Mesendoderm (in vitro differentiated cells): ENCODE measurements at regions not wholly inside any gene's neighbourhood (a gene's known extent, or its start where the extent isn't known, plus 50 kb on each side); places are given as distances from the start of the nearest gene placed in this dataset.
"Not testable (repeated sequence)": the region's sequence is repeated elsewhere in the genome, so short reads cannot be mapped to it uniquely, and the experiment has no call there.

Source experiments
- DNase-seq: peaks from one replicate; pipeline ENCODE4 v3.0.0; 2013
- H2AK5ac ChIP-seq: 2 replicates; pipeline ENCODE4 v1.6.1; 2013; ENCODE audit warnings: low read length, inconsistent platforms
- H2BK120ac ChIP-seq: 2 replicates; pipeline ENCODE4 v1.6.1; 2013; ENCODE audit warnings: low read depth, mild to moderate bottlenecking, low read length, moderate library complexity, mixed read lengths
- H2BK15ac ChIP-seq: replicated peaks from 2 replicates; pipeline ENCODE4 v1.6.1; 2013; ENCODE audit warnings: low read depth, mild to moderate bottlenecking, moderate library complexity
- H2BK5ac ChIP-seq: 2 replicates; pipeline ENCODE4 v1.6.1; 2013; ENCODE audit warnings: low read length, inconsistent platforms
- H3K18ac ChIP-seq: 2 replicates; pipeline ENCODE4 v1.6.1; 2013; ENCODE audit warnings: mild to moderate bottlenecking, low read length, mixed read lengths
- H3K23ac ChIP-seq: one replicate; pipeline ENCODE4 v1.6.1; 2013; ENCODE audit warnings: low read length
- H3K27ac ChIP-seq: 2 replicates; pipeline ENCODE4 v1.5.1; 2013; ENCODE audit warnings: low read depth, mild to moderate bottlenecking, inconsistent platforms, low read length, moderate library complexity
- H3K27me3 ChIP-seq: 2 replicates; pipeline ENCODE4 v1.6.1; 2013; ENCODE audit warnings: low read length, control low read depth, mild to moderate bottlenecking, inconsistent platforms; ENCODE audit not compliant: insufficient read depth, poor library complexity
- H3K36me3 ChIP-seq: 2 replicates; pipeline ENCODE4 v1.6.1; 2013; ENCODE audit warnings: low read length, inconsistent platforms; ENCODE audit not compliant: control insufficient read depth, insufficient read depth
- H3K4ac ChIP-seq: one replicate; pipeline ENCODE4 v1.6.1; 2013; ENCODE audit warnings: low read depth, mild to moderate bottlenecking, low read length, moderate library complexity
- H3K4me1 ChIP-seq: 2 replicates; pipeline ENCODE4 v1.6.1; 2013; ENCODE audit warnings: low read depth, low read length, inconsistent platforms; ENCODE audit not compliant: control insufficient read depth
- H3K4me2 ChIP-seq: 2 replicates; pipeline ENCODE4 v1.6.1; 2013; ENCODE audit warnings: low read length
- H3K4me3 ChIP-seq: 2 replicates; pipeline ENCODE4 v1.5.1; 2013; ENCODE audit warnings: mild to moderate bottlenecking, low read length
- H3K56ac ChIP-seq: one replicate; pipeline ENCODE4 v1.6.1; 2013; ENCODE audit warnings: low read length
- H3K79me1 ChIP-seq: 2 replicates; pipeline ENCODE4 v1.6.1; 2013; ENCODE audit warnings: low read length, inconsistent platforms
- H3K79me2 ChIP-seq: 2 replicates; pipeline ENCODE4 v1.6.1; 2013; ENCODE audit warnings: mild to moderate bottlenecking, low read length; ENCODE audit not compliant: control insufficient read depth, insufficient read depth
- H3K9ac ChIP-seq: 2 replicates; pipeline ENCODE4 v1.6.1; 2013; ENCODE audit warnings: low read length, inconsistent platforms
- H4K5ac ChIP-seq: one replicate; pipeline ENCODE4 v1.6.1; 2013; ENCODE audit warnings: low read length
- H4K8ac ChIP-seq: one replicate; pipeline ENCODE4 v1.6.1; 2013; ENCODE audit warnings: low read depth, mild to moderate bottlenecking, control low read depth, low read length, moderate library complexity
- WGBS: extraction: QIAGEN DNeasy Blood & Tissue Kit; methylation state at CpG from one replicate; pipeline ENCODE4 v1.1.7; 2013; ENCODE audit warnings: low lambda C conversion rate, missing lambda C conversion rate; ENCODE audit not compliant: insufficient coverage; ENCODE audit errors: extremely low coverage; 5-methylcytosine and 5-hydroxymethylcytosine counted together

GRCh38 chr9:81421090-81421489 lies 268.3 kb downstream of the TLE1 start:
- H4K5ac ChIP-seq, H3K9ac ChIP-seq, H3K56ac ChIP-seq, H3K4me2 ChIP-seq, H3K27me3 ChIP-seq, H2BK120ac ChIP-seq, H2BK5ac ChIP-seq, H2AK5ac ChIP-seq, H2BK15ac ChIP-seq, H3K4ac ChIP-seq, H3K18ac ChIP-seq, H3K36me3 ChIP-seq, H3K27ac ChIP-seq, H3K4me1 ChIP-seq, H4K8ac ChIP-seq, H3K23ac ChIP-seq, H3K4me3 ChIP-seq, DNase-seq, H3K79me2 ChIP-seq, H3K79me1 ChIP-seq: not testable (repeated sequence)
- no CpG with 5 or more reads among the region's 3 CpGs for WGBS

GRCh38 chr9:81420024-81420423 lies 269.3 kb downstream of the TLE1 start:
- no peaks in the 10 kb centered on the region for H3K36me3 ChIP-seq
- H2AK5ac ChIP-seq, result no peak overlapping the region
- no peaks in the 10 kb centered on the region for H3K79me1 ChIP-seq
- H3K4me1 ChIP-seq, result no peaks in the 10 kb centered on the region
- H3K9ac ChIP-seq, result no peak overlapping the region
- no peak overlapping the region for H4K5ac ChIP-seq
- H3K4ac ChIP-seq, result no peak overlapping the region
- H3K56ac ChIP-seq, result no peak overlapping the region
- WGBS, result no CpG with 5 or more reads among the region's 1 CpG
- no peak overlapping the region for H3K4me3 ChIP-seq
- H2BK5ac ChIP-seq, result no peak overlapping the region
- no peak overlapping the region for H3K23ac ChIP-seq
- H3K27me3 ChIP-seq, result no peaks in the 10 kb centered on the region
- no peak overlapping the region for H3K4me2 ChIP-seq
- no peak overlapping the region for H4K8ac ChIP-seq
- no peak overlapping the region for H3K18ac ChIP-seq
- H3K79me2 ChIP-seq, result no peaks in the 10 kb centered on the region
- no peak overlapping the region for H2BK15ac ChIP-seq
- no peak overlapping the region for H3K27ac ChIP-seq
- no peak for DNase-seq
- H2BK120ac ChIP-seq, result no peak overlapping the region

DNA sequence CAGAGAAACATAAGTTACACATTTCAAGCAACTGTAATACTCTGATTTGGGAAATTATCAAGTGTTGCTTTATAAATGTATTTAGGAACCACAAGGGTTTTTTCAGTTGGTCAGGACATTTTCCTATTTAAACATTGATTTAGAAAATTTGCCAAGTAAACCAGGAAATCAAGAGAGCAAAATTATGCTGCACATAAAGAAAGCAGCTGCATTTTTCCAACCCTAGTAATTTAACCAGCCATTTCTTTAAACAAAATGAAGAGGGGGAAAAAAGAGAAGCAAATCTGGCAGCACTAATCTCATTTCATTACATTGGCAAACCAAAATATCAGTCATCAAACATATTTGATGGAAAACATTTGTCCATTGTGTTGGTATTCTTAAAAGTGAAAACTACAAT lies 271.4 kb downstream of the TLE1 start:
- H3K4ac ChIP-seq, result no peak overlapping the region
- H2BK120ac ChIP-seq, result no peak overlapping the region
- H3K23ac ChIP-seq, result no peak overlapping the region
- H3K27ac ChIP-seq, result no peak overlapping the region
- H4K5ac ChIP-seq, result no peak overlapping the region
- H4K8ac ChIP-seq, result no peak overlapping the region
- no peak overlapping the region for H2BK15ac ChIP-seq
- H3K79me2 ChIP-seq, result no peaks in the 10 kb centered on the region
- no peak overlapping the region for H3K18ac ChIP-seq
- no peaks in the 10 kb centered on the region for H3K79me1 ChIP-seq
- no peaks in the 10 kb centered on the region for H3K27me3 ChIP-seq
- no peak for DNase-seq
- H2BK5ac ChIP-seq, result no peak overlapping the region
- H2AK5ac ChIP-seq, result no peak overlapping the region
- H3K9ac ChIP-seq, result no peak overlapping the region
- H3K36me3 ChIP-seq, result no peaks in the 10 kb centered on the region
- no peak overlapping the region for H3K56ac ChIP-seq
- no peak overlapping the region for H3K4me3 ChIP-seq
- H3K4me2 ChIP-seq, result no peak overlapping the region
- no peaks in the 10 kb centered on the region for H3K4me1 ChIP-seq

- Histone ChIP-seq H3K18ac (no peak overlapping the region), H2BK120ac (no peak overlapping the region), H3K56ac (no peak overlapping the region), H3K4me2 (no peak overlapping the region), H3K27ac (no peak overlapping the region), H4K5ac (no peak overlapping the region), H3K4me1 (no peaks in the 10 kb centered on the region), H3K79me1 (no peaks in the 10 kb centered on the region), H2BK5ac (no peak overlapping the region), H2BK15ac (no peak overlapping the region), H2AK5ac (no peak overlapping the region), H3K4ac (no peak overlapping the region), H3K4me3 (no peak overlapping the region), H3K36me3 (no peaks in the 10 kb centered on the region), H3K9ac (no peak overlapping the region), H3K79me2 (no peaks in the 10 kb centered on the region), H3K27me3 (no peaks in the 10 kb centered on the region), H3K23ac (no peak overlapping the region), H4K8ac (no peak overlapping the region)
- WGBS, result no CpG with 5 or more reads among the region's 2 CpGs
- no peak for DNase-seq
These were observed 272.1 kb downstream of the TLE1 start for GRCh38 chr9:81417299-81417675.

- Histone ChIP-seq H3K56ac (no peak overlapping the region), H3K23ac (no peak overlapping the region), H3K4ac (no peak overlapping the region), H2BK120ac (no peak overlapping the region), H3K27ac (no peak overlapping the region), H3K4me2 (no peak overlapping the region), H3K18ac (no peak overlapping the region), H4K8ac (no peak overlapping the region), H3K9ac (no peak overlapping the region), H2AK5ac (no peak overlapping the region), H3K4me1 (no peaks in the 10 kb centered on the region), H4K5ac (no peak overlapping the region), H3K79me2 (no peaks in the 10 kb centered on the region), H2BK15ac (no peak overlapping the region), H3K4me3 (no peak overlapping the region), H3K27me3 (no peaks in the 10 kb centered on the region), H3K79me1 (no peaks in the 10 kb centered on the region), H2BK5ac (no peak overlapping the region), H3K36me3 (no peaks in the 10 kb centered on the region)
- WGBS, result no CpG with 5 or more reads among the region's 7 CpGs
- DNase-seq, result no peak
These were observed 272.7 kb downstream of the TLE1 start for GRCh38 chr9:81416476-81417298.

- Histone ChIP-seq H3K27ac (no peak overlapping the region), H3K56ac (no peak overlapping the region), H3K4me3 (no peak overlapping the region), H3K23ac (no peak overlapping the region), H3K79me2 (no peaks in the 10 kb centered on the region), H3K4ac (no peak overlapping the region), H3K36me3 (no peaks in the 10 kb centered on the region), H4K5ac (no peak overlapping the region), H3K79me1 (no peaks in the 10 kb centered on the region), H4K8ac (no peak overlapping the region), H2BK120ac (no peak overlapping the region), H2BK5ac (no peak overlapping the region), H3K4me2 (no peak overlapping the region), H3K4me1 (no peaks in the 10 kb centered on the region), H3K27me3 (no peaks in the 10 kb centered on the region), H2BK15ac (no peak overlapping the region), H2AK5ac (no peak overlapping the region), H3K9ac (no peak overlapping the region), H3K18ac (no peak overlapping the region)
- WGBS, result no CpG with 5 or more reads among the region's 1 CpG
- DNase-seq, result no peak
These were observed 274.5 kb downstream of the TLE1 start for GRCh38 chr9:81414836-81415235.
